Glomerular visceral epithelial cell (primary cell): ENCODE measurements at regions not wholly inside any gene's neighbourhood (a gene's known extent, or its start where the extent isn't known, plus 50 kb on each side); places are given as distances from the start of the nearest gene placed in this dataset.

ENCODE experiments used
- DNase-seq: peaks from one replicate; pipeline ENCODE4 v3.0.0-alpha.2; 2016; ENCODE audit errors: extremely low spot score

DNA sequence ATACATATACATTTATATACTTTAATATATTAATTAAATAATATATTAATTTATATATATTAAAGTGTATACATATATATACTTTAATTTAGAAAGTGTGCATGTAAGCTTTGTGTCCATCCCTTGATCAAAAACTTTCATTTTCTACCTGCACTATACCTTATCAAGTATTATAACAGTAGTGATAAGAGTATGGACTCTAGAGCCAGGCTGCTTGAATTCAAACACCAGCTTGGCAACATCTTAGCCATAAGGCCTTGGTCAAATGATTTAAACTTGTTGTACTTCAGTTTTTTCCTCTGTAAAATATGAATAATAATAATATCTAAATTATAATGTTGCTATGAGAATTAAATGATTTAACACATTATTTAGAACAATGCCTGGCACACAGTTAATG lies 327.6 kb upstream of the NECTIN3 start:
- DNase-seq = no peak

DNA sequence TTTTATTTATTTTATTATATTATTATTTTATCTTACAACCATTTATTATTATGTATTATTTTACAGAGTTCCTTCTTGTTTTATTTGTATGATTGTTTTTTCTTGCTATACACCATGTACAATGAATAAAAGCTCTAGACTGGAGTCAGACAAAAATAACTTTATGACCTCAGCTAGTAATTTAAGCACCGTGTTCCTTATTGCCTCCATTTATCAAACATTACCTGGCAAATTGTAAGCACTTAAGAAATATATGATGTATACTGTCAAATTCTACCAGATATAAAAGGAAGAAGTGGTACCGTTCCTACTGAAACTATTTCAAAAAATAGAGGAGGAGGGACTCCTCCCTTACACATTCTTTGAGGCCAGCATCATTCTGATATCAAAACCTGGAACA lies 326.9 kb upstream of the NECTIN3 start:
- DNase-seq = no peak

DNA sequence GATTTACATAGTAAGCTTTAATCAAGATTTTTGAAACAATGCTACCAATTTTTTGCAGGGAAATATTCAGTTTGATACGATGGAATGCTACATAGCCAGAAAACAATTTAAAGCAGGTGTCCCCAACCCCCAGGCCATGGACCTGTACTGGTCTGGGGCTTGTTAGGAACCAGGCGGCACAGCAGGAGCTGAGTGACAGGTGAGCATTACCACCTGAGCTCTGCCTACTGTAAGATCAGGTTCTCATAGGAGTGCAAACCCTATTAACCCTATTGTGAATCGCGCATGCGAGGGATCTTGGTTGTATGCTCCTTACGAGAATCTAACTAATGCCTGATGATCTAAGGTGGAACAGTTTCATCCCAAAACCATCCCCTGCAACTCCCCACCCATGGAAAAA lies 322.6 kb upstream of the NECTIN3 start:
- no peak for DNase-seq

DNA sequence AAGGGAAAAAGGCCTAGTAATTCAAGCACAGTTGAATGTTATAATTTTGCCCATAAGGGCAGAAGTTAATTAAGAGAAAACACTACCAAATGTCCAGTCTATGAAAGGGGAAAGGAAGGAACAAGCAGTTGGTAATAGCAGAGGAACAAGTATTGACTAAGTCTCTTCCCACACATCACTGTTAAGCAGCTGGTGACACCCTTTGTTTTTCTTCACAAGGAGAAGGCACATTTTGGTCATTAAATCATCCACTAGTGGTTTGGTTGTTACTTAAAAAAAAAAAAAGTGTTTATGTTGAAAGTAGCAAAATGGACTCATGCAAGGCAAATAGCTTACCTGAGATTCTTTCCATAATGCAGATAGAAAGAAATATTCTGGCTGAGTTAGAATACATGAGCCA lies 321.4 kb upstream of the NECTIN3 start:
- no peak for DNase-seq

DNA sequence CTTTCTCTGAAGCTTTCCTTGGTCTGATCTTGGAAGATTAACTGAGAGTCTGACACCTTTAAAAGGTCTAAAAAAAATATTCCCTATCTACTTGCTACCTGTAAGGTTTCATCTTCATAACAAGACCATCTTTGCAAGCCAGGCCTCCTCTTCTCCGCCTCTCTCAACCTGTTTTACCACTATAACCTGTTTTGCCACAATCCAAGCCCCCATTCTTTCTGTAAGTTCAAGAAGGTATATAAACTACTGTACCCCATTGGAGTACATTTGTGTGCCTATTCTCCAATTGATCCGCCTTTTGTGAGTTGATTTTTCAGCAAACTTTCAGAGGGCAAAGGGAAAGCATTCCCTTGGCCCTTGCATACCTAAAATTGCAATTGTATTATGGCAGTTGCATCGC lies 319.3 kb upstream of the NECTIN3 start:
- no peak for DNase-seq

DNA sequence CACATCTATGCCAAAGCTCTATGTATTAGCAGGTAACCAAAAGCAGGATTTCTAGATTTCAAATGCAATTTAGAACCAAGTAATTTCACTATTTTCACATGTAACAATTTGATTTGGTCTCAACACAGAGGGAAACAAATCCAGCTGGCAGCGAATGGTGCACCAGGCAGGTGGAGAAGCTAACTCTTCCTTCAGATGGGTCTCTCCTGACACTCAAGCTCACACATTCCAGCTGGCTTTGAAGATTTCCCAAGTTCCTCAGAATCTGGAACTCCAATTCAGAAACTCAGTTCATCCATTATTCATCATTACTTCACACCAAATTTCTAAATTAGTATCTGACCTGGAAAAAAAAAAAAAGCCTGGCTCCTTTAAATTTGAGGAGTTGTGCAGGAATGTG lies 318.1 kb upstream of the NECTIN3 start:
- DNase-seq = no peak

DNA sequence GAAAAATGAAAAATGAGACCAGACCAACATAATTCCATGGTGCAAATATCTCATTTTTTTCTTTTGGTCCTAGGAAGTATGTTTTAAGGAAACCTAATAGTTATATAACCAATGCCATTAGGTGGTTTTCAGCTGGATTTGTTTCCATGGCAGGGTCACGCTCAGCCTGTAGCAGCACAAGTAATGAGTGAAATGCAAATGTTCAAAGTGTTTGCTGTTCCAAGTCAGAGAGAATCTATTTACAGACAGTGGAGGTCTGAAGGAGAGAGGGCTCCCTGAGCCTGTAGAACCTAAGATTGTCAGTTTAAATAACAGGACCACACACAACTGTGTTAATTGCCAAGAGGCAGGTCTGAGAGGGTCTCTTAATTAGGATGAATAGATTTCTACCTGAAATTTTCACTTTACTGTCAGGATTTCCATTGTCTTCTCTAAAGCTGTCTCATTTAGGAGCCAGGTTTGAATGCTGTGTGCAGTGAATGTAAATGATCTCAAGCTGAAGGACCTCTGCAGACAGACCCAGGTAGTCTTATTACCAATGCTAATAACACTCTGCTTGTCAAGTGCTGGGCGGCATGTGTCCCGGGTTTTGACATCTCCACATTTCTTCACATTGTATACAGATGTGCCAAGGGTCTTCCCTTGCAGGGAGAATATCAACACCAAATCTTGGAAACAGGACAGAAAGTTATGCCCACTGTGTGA lies 317.3 kb upstream of the NECTIN3 start:
- DNase-seq = no peak

DNA sequence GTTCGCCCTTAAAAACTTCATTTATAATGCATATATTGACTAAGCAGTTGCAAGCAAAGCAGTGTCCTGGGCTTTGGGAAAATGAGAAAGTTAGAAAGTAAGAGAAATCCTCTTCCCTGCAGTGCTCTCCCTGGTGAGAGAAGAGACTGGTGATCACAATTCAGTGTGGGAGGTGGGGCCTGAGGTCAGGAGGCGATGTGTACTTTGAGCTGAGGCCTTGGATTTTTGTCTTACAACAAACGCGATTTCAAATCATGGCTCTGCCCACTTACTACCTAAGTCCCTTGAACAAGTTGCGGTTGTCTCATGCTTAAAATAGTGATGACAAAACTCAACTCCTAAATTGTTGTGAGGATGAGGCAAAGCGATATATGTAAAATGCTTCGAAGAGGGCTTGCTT lies 316.3 kb upstream of the NECTIN3 start:
- DNase-seq = no peak

DNA sequence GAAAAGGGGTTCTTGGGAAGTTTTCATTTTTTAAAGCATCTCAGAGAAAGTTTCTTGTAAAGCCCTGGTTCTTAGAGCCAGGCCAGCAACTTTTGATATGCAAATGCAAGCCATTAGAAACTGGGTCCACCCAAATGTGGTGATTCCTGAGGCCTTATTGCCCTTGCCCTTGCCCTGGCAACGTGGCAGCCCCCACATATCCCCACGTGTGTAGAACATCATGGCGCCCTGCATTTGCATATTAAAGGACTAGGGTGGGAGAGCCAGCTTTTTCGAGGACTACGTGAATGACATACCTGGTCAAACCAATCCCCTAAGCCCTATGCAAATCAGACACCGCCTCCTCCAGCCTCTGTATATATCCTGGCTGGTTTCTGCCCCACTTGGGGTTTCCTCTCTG lies 314.9 kb upstream of the NECTIN3 start:
- DNase-seq = no peak

DNA sequence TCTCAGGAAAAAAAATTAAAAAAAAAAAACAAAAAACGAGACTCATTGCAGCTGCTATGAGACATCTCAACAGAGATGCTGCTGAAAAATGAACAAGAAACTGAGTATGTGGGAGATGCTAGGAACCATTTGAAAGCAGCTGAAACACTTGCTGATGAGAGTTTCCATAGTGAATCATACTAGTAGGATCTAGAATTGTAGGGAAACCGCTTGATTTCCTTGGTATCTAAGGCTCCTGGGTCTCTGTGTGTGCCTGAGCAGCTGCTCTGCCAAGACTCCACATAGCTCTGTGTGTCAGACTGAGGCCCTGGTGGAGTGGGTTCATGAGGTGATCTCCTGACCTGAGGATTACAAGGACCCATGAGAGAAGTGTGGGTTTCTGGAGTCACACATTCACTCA lies 313.4 kb upstream of the NECTIN3 start:
- DNase-seq = no peak

DNA sequence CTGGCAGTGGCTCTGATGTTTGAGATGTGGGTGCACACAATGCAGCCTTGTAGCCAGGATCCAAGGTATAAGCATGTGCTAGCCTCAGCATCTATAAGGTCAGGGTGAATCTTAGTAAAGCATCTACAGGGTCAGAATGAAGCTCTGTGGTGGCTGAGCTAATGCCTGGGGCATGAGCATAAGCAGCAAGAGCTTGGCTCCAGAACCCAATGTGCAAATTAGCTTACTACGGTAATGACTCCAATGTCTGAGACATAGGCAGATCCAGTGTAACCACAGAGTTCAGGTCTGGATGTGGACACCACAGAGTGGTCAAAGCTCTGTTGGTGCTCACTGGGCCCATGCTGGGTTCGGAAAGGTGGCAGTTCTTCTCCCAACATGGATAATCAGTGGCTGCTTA lies 304.5 kb upstream of the NECTIN3 start:
- no peak for DNase-seq

DNA sequence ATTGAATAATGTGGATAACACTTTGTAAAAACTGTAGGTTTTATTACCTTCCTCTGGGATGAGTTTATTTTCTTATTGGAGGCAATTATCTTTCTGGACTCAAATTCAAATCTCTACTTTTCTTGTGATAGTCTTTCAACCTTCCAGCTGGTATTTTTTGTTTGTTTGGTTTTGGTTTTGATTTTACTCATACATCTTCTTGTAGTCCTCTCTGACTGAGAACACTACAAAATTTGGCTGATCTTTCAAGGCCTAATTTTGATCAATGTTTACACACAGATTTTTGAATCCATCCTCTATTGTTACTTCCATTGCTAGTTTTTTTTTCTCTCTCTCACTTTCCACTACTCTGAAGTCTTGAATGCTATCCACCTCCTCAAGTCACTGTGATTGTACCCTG lies 303.8 kb upstream of the NECTIN3 start:
- DNase-seq = no peak

DNA sequence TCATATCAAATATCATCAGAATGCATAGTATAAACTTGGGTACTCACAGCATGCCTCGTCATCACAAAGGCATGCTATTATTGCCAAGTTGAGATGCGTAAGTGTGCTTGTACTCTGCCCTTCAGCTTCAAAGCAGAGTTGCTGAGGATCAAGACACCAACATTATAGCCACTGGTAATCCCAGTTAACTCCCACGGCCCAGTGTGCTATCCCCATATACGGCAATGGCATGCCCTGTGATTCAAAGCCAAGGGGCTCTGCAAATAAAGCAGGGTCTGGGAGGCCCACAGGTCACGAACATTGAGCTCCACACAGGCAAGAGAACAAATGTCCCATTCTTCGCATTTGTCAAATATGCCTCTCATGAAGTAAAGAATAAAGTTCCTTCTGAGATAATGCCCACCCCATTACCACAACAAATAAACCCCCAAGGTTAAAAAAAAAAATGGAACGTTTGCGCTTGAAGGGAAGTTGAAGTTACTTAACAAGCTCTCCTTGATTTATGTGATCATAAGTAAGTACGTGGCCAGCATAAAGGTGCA lies 298.1 kb upstream of the NECTIN3 start:
- no peak for DNase-seq

DNA sequence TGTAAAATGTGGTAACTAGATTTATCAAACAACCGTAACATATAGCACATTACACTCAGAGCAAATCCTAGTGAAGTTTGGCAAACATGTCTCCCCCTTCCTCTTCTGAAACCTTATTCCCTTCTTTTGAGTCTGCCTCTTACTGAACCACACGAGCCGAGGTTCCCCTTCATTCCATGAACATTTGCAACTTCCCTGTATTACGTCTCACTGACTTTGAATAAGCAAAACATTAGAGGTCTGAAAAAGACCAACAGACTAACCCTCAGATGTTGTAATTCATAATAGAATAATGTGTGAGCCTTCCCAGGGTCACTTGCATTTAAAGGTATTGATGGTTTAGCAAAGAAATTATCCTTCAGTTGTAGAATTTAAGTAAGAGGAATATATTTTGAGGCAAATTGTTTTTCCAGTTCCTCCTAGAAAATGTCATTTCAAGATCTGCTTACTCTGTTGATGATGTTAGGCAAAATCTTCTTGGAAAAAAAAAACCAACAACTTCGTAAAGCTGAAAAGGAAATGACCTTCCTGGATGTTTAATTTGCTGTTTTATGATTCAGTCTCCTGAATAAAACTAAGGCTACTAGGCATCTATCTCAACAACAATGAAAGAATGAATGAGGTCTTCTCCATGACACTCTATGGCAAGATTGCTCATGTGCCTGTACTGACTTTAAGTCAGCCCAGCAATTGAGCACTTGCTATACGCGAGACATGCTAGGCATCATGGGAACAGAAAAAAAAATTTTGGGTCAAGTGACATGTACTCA lies 296.9 kb upstream of the NECTIN3 start:
- no peak for DNase-seq

DNA sequence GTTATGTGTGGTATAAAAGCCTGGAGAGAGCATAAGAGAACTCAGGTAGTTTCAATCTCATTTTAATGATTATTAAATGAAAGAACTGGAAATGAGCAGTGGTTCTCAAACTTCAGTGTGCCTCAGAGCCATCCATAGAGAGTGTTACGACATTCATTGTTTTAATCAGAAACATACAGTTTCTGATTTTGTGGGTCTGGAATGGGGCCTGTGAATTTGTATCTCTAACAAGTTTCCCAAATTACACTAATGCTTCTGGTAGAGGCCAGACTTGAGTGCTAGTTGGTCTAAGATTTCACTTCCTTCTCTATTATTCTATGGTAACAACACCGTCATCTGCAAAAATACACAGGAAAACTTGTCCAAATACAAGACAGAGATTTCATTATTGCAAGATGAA lies 292.0 kb upstream of the NECTIN3 start:
- no peak for DNase-seq

DNA sequence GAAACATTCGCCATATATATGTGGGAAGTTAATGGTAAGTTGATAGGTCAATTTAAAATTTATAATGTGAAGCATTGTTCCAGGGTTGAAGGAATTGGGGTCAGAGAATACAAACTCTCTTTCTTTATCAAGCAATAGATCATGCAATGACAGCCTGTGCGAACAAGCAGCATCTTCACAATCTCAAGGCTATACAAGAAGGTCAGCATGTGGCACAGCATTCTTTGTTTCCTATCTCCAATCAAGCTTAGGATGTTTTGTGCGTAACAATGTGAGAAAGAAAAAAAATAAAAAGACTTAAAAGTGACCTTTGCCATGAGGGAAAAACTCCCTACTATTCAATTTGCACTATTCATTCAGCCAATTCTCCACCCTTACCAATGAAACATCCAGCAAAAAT lies 288.1 kb upstream of the NECTIN3 start:
- DNase-seq = no peak

DNA sequence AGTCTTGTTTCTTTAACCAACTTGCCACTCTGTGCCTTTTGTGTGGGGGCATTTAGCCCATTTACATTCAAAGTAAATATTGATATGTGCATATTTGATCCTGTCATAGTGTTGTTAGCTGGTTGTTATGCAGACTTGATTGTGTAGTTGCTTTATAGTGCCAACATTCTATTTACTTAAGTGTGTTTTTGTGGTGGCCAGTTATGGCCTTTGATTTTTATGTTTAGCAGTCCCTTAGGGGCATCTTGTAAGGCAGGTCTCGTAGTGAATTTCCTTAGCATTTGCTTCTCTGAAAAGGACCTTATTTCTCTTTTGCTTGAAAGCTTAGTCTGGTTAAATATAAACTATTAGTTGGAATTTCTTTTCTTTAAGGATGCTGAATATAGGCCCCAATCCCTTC lies 282.8 kb upstream of the NECTIN3 start:
- no peak for DNase-seq

DNA sequence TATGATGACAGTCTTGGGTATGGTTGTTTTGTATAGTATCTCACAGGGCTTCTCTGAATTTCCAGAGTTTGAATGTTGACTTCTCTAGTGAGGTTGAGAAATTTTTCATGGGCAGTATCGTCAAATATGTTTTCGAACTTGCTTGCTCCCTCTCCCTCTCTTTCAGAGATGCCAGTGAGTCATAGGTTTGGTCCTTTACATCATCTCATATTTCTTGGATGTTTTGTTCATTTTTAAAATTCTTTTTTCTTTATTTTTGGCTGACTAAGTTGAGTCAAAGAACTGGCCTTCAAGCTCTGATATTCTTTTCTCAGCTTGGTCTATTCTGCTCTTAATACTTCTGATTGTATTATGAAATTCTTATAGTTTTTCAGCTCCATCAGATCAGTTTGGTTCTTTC lies 282.3 kb upstream of the NECTIN3 start:
- DNase-seq = no peak

DNA sequence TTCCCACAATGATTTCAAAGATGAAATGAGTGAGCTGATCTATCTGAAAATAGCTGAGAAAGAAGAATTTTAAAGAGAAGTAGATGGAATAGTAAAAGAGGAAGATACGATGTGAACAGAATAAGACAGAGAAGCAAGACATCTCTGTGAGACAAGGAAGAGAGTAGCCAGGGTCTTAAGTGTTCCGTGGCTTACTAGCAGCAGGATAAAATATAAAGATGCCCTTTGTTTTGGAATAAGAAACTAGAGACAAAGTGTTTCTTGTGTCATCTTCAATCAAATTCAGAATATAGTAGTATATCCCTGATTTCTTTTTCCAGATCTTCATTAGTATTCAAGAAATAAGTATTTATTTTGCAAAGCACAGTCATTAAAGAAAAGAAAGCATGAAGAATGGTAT lies 281.0 kb upstream of the NECTIN3 start:
- no peak for DNase-seq

DNA sequence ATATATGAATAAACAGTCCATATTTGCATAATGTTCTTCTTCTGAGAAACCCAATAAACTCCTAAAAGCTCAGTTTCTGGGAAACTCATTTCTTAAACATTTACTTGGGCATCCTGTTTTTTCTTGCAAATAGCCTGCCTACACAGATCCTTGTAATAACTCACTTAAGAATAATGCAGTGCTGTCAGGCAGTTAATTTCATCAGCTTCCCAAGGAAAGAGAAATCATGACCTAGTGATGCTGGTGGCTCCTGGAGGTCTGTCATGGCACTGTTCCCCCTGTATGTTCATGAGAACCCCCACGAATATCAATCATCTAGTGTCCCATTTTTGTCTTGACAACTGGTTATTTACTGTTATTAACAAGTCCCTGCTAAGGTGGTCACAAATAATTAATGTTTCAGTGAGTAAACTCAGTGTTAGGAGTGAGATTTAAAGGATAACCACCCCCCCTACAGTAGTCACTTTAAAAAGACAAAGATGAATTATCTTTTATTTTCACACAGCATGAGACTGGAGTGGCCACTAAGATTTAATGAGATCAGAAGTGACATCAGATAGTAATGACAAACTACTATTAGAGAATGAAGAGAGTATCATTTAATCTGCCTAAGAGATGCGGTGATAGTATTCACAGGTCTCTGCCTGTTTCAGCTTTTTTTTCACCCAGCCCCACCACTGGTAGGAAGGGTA lies 279.5 kb upstream of the NECTIN3 start:
- DNase-seq = no peak

DNA sequence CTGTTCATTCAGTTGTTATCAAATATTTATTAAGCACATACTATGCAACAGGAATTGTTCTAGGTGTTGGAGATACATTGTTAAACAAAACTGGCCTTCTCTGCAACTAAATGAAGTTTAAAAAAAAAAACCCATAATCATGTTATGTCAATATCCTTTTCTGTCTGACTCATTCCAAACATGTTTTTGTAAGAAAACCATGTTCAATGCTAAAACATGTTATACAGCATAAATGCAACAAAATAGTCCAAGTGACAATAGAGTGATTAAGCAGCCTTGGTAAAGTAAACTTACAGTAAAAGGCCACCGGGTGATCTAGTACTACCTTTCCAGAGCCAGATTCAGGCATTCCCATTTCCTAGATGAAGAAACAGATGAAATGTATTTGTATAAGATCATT lies 278.0 kb upstream of the NECTIN3 start:
- no peak for DNase-seq

DNA sequence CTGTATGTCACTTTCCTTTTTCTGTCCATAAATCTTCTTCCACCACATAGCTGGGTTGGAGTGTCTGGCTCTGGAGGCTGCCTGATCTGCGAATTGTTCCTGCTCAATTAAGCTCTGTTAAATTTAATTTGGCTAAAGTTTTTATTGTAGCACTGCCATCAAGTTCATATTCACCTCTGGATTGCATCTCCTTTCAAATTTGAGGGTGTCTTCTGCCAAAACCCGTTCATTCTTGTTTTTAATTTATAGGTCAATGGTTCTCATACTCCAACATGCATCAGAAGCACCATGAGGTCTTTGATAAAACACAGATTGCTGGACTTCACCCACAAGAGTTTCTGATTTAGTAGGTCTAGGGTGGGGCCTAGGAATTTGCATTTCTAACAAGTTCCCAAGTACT lies 276.5 kb upstream of the NECTIN3 start:
- no peak for DNase-seq

DNA sequence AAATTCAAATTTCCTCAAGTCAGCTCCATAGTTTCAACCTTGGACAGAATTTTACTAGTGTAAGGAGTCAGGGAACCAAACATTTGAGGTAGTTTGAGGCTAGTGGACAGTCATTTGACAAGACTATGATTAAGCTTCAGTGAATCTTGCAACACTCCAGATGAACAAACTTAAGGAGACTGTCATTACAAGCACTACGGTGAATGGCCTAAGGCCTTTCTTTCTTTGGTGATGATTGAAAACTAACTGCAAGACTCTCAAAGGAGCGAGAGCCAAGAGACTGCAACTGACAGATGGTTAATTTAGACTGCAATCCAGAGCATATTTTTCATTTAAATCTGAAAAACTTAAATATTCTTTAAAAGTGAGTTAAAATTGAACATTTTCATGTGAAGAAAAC lies 272.3 kb upstream of the NECTIN3 start:
- no peak for DNase-seq
